MCF 10A (cell line): ENCODE measurements at regions not wholly inside any gene's neighbourhood (a gene's known extent, or its start where the extent isn't known, plus 50 kb on each side); places are given as distances from the start of the nearest gene placed in this dataset.

Experiments
- BruUV-seq: library from RNA; stranded (reverse); fragments of 400-500 nt; replicated peaks from 2 replicates; lab custom pipeline; 2021; lab: Mats Ljungman, UMichigan
- CTCF ChIA-PET: fragments of 300-600 bp; sonication (Branson Sonifier 250); formaldehyde crosslinking; extraction: SDS; loops from one replicate; lab custom pipeline; 2021; ENCODE audit warnings: antibody characterized with exemption, inconsistent platforms; lab: Yijun Ruan, JAX
- POLR2A ChIA-PET: fragments of 300-600, 350-650 bp; sonication (Branson Sonifier 250); formaldehyde crosslinking; extraction: SDS; loops from one replicate; lab custom pipeline; 2020; ENCODE audit warnings: antibody characterized with exemption, inconsistent platforms; lab: Yijun Ruan, JAX
- DNase-seq: peaks from one replicate; pipeline ENCODE4 v3.0.0-alpha.2; 2018; ENCODE audit not compliant: unreplicated experiment
- H3K27ac Mint-ChIP-seq: one replicate; pipeline ENCODE4 v1.8.0; 2022; ENCODE audit warnings: mild to moderate bottlenecking, low read depth, mixed read lengths; ENCODE audit not compliant: unreplicated experiment
- H3K27me3 Mint-ChIP-seq: one replicate; pipeline ENCODE4 v1.8.0; 2022; ENCODE audit warnings: mixed read lengths; ENCODE audit not compliant: insufficient read depth, unreplicated experiment
- H3K36me3 Mint-ChIP-seq: one replicate; pipeline ENCODE4 v1.8.0; 2022; ENCODE audit warnings: mild to moderate bottlenecking, moderate library complexity, mixed read lengths; ENCODE audit not compliant: insufficient read depth, unreplicated experiment
- H3K4me1 Mint-ChIP-seq: one replicate; pipeline ENCODE4 v1.8.0; 2022; ENCODE audit warnings: mixed read lengths; ENCODE audit not compliant: insufficient read depth, unreplicated experiment
- H3K4me3 Mint-ChIP-seq: one replicate; pipeline ENCODE4 v1.8.0; 2022; ENCODE audit warnings: mild to moderate bottlenecking, moderate library complexity, mixed read lengths; ENCODE audit not compliant: unreplicated experiment
- H3K9me3 Mint-ChIP-seq: one replicate; pipeline ENCODE4 v1.8.0; 2022; ENCODE audit warnings: mixed read lengths; ENCODE audit not compliant: unreplicated experiment
- CTCF ChIP-seq: fragments of 200-600 bp; IDR thresholded peaks from one replicate; pipeline ENCODE4 v1.8.0; 2022; ENCODE audit warnings: antibody characterized with exemption, mild to moderate bottlenecking; ENCODE audit not compliant: unreplicated experiment
- intact Hi-C: fragments of 100-400 bp; cut with micrococcal nuclease; formaldehyde crosslinking; loops from 2 replicates; pipeline ENCODE4 v1.14.1; 2022

GRCh38 chr7:84642611-84643010 is 448.0 kb upstream of the SEMA3A start:
- no peak for DNase-seq
- no peak overlapping the region for H3K4me3 Mint-ChIP-seq
- no peak overlapping the region for H3K27ac Mint-ChIP-seq
- H3K36me3 Mint-ChIP-seq: no peaks in the 10 kb centered on the region
- no peaks in the 10 kb centered on the region for H3K9me3 Mint-ChIP-seq
- intact Hi-C loops: no loop called here
- ChIA-PET CTCF (no interaction called here), POLR2A (no interaction called here)
- H3K27me3 Mint-ChIP-seq: no peaks in the 10 kb centered on the region
- peaks cover 13% of the 10 kb centered on the region for H3K4me1 Mint-ChIP-seq
- no TSS peak for BruUV-seq
- no peak for TF ChIP-seq CTCF

GRCh38 chr7:84640637-84641036 is 446.0 kb upstream of the SEMA3A start:
- CTCF ChIA-PET: no interaction called here
- DNase-seq: no peak

GRCh38 chr7:84638339-84638697 is 443.7 kb upstream of the SEMA3A start:
- no peaks in the 10 kb centered on the region for H3K27me3 Mint-ChIP-seq
- DNase-seq: no peak
- TF ChIP-seq CTCF: no peak
- no peaks in the 10 kb centered on the region for H3K36me3 Mint-ChIP-seq
- BruUV-seq: no TSS peak
- H3K9me3 Mint-ChIP-seq: peaks cover 5% of the 10 kb centered on the region
- peak overlapping the region; percentile 79 for H3K27ac Mint-ChIP-seq
- H3K4me1 Mint-ChIP-seq: peaks cover 16% of the 10 kb centered on the region
- intact Hi-C loops: no loop called here
- ChIA-PET POLR2A (interaction anchor here (0.6 to 0.7 kb wide), 2 partner anchors 11 to 46 kb away, joined by 3 read pairs; no protein-coding TSS in a partner anchor), CTCF (no interaction called here)
- no peak overlapping the region for H3K4me3 Mint-ChIP-seq

More at GRCh38 chr7:84640637-84641036, 446.0 kb upstream of the SEMA3A start:
- H3K9me3 Mint-ChIP-seq: no peaks in the 10 kb centered on the region
- H3K4me1 Mint-ChIP-seq: peaks cover 16% of the 10 kb centered on the region
- H3K36me3 Mint-ChIP-seq: no peaks in the 10 kb centered on the region
- POLR2A ChIA-PET: interaction anchor here (0.7 kb wide), 1 partner anchor 257 kb away, joined by 3 read pairs; no protein-coding TSS in a partner anchor
- no peaks in the 10 kb centered on the region for H3K27me3 Mint-ChIP-seq
- no peak overlapping the region for H3K27ac Mint-ChIP-seq
- intact Hi-C loops: no loop called here
- H3K4me3 Mint-ChIP-seq: no peak overlapping the region
- no TSS peak for BruUV-seq
- no peak for TF ChIP-seq CTCF

GRCh38 chr7:84637568-84638338 is 443.2 kb upstream of the SEMA3A start:
- Mint-ChIP-seq H3K4me1 (peaks cover 16% of the 10 kb centered on the region), H3K9me3 (peaks cover 10% of the 10 kb centered on the region), H3K4me3 (no peak overlapping the region), H3K27ac (peak overlapping the region; percentile 79), H3K36me3 (no peaks in the 10 kb centered on the region), H3K27me3 (no peaks in the 10 kb centered on the region)
- POLR2A ChIA-PET: interaction anchor here (0.6 to 0.7 kb wide), 2 partner anchors 10 to 47 kb away, joined by 3 read pairs; no protein-coding TSS in a partner anchor
- intact Hi-C loops: no loop called here
- TF ChIP-seq CTCF: no peak
- DNase-seq: peak; percentile 37
- CTCF ChIA-PET: no interaction called here
- BruUV-seq: no TSS peak
